ENCODE measurements at regions not wholly inside any gene's neighbourhood (a gene's known extent, or its start where the extent isn't known, plus 50 kb on each side); places are given as distances from the start of the nearest gene placed in this dataset.

DNA sequence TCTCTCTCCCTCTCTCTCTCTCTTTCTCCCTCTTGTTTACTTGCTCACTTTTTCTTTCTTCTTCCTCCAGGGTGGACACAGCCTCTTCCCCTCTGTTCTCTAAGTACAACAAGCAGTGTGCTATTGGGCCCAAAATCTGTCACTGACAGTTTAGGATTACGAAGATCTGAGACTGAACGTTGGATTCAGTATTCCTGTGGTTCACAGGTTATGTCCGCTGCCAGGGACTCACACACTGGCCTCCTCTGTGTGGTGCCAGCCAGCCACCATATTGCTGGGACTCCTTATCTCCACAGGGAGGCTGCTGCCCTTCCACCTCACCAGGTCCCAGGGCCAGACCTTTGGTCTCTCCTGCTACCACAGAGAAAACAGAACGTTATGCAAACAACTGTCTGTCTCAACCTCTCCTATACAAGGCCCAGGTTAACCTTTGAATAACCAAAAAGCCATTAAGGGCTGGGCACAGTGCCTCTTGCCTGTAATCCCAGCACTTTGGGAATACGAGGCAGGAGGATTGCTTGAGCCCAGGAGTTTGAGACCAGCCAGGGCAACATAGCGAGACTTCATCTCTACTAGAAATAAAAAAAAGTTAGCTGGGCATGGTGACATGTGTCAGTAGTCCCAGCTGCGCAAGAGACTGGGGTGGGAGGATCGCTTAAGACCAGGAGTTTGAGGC is 171.9 kb upstream of the RAB4A start:
- H4K20me1 ChIP-seq (ENCODE audit: insufficient read depth, low read length) = no peaks in the 10 kb centered on the region
- no peak for DNase-seq (ENCODE audit: insufficient read length, low spot score, missing footprints)

DNA sequence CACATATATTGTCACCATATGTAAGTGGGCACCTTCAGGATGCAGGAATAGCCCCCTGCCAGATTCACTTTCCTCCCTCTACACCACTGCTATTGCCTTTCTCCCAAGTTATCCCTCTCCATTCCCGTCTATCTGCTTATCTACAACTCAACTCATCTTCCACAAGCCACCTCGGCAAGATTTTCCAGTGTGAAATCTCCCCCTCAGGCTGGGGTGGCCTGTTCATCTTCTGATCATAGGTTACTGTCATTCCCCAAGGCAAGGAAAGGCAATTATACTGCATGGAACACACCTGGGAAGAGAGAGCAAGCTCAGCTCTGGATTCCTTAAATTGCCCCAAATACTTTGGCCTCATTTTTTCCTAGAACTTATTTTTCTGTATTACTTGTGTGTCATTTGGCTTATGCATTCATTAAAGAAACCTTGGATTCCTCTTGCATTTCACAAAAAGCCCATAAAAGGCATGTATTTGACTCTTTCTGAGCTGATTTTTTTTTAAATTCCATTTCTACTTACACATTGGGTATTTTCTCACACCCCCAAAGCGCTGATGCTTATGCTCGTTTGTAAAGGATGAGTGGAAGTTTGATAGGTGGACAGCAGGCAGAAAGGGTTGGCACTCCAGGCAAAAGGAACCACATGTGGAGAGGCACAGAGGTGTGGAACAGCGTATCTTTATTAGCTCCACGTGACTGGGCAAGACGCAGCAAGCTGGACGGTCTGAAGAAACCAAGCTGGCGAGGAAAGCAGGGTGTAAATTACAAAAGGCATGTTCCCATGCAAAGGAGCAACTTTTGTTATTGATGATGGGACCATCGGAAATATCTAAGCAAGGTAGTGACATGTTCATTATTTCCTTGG is 169.7 kb upstream of the RAB4A start:
- TF ChIP-seq, protein P1, sequence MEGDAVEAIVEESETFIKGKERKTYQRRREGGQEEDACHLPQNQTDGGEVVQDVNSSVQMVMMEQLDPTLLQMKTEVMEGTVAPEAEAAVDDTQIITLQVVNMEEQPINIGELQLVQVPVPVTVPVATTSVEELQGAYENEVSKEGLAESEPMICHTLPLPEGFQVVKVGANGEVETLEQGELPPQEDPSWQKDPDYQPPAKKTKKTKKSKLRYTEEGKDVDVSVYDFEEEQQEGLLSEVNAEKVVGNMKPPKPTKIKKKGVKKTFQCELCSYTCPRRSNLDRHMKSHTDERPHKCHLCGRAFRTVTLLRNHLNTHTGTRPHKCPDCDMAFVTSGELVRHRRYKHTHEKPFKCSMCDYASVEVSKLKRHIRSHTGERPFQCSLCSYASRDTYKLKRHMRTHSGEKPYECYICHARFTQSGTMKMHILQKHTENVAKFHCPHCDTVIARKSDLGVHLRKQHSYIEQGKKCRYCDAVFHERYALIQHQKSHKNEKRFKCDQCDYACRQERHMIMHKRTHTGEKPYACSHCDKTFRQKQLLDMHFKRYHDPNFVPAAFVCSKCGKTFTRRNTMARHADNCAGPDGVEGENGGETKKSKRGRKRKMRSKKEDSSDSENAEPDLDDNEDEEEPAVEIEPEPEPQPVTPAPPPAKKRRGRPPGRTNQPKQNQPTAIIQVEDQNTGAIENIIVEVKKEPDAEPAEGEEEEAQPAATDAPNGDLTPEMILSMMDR (IDR thresholded peaks at IDR 0.05; ENCODE audit: extremely low read depth, low read depth, low read length) = no peak
- DNase-seq (ENCODE audit: insufficient read length, low spot score, missing footprints) = no peak
- H4K20me1 ChIP-seq (ENCODE audit: insufficient read depth, low read length) = no peaks in the 10 kb centered on the region
- H3K4me1 ChIP-seq (ENCODE audit: insufficient read depth, low read length) = no peaks in the 10 kb centered on the region
- no peak overlapping the region for H2AFZ ChIP-seq (ENCODE audit: low read length)
- H3K79me2 ChIP-seq (ENCODE audit: insufficient read depth, low read length) = no peaks in the 10 kb centered on the region
- no peaks in the 10 kb centered on the region for H3K36me3 ChIP-seq (ENCODE audit: insufficient read depth, low read length)
- H3K4me2 ChIP-seq (ENCODE audit: insufficient read depth, low read length) = no peak overlapping the region
- H3K9me3 ChIP-seq (ENCODE audit: low read depth, low read length) = no peaks in the 10 kb centered on the region
- no peak overlapping the region for H3K4me3 ChIP-seq (ENCODE audit: insufficient read depth, low read length)
- no peaks in the 10 kb centered on the region for H3K27me3 ChIP-seq (ENCODE audit: insufficient read depth, low read length)
- no peak overlapping the region for H3K27ac ChIP-seq (ENCODE audit: low read depth, low read length)

More for the DNA sequence above, 171.9 kb upstream of the RAB4A start:
- Histone ChIP-seq H3K36me3 (ENCODE audit: insufficient read depth, low read length) (no peaks in the 10 kb centered on the region), H3K9me3 (ENCODE audit: low read depth, low read length) (no peaks in the 10 kb centered on the region), H2AFZ (ENCODE audit: low read length) (no peak overlapping the region), H3K27me3 (ENCODE audit: insufficient read depth, low read length) (no peaks in the 10 kb centered on the region), H3K4me1 (ENCODE audit: insufficient read depth, low read length) (no peaks in the 10 kb centered on the region), H3K4me2 (ENCODE audit: insufficient read depth, low read length) (no peak overlapping the region), H3K79me2 (ENCODE audit: insufficient read depth, low read length) (no peaks in the 10 kb centered on the region), H3K27ac (ENCODE audit: low read depth, low read length) (no peak overlapping the region), H3K4me3 (ENCODE audit: insufficient read depth, low read length) (no peak overlapping the region)
- TF ChIP-seq, protein P1 (IDR thresholded peaks at IDR 0.05; ENCODE audit: extremely low read depth, low read depth, low read length) = no peak

DNA sequence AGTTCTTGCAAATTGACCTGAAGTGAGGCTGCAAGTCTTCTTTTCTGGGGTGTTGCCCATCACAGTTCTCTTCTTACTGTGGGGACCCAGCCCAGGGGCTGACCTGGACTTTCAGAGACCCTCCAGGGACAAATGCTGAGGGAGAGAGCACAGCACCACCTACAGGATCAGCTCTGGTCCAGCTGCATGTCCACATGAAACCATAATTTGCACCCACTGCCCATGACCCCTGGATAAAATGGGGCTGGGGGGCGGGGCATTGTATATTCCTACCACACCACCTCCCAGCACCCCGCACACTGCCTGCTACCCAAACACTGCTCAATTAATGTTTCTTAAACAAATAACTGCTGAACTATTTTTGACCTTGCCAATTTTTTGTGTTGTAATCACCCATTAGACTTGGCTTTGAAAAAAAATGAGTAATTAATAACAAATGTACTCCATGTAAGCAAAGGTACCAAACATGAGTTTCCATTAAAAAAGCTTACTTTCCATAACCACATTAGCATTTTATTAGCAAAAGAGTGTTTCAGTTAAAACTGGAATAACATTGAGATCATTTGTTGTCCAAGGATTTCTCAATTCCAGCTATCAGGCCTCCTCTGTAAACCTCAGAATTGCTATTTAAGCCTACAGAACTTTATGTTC is 168.0 kb upstream of the RAB4A start:
- TF ChIP-seq, protein P1 (IDR thresholded peaks at IDR 0.05; ENCODE audit: extremely low read depth, low read depth, low read length) = no peak
- Histone ChIP-seq H4K20me1 (ENCODE audit: insufficient read depth, low read length) (no peaks in the 10 kb centered on the region), H3K4me3 (ENCODE audit: insufficient read depth, low read length) (no peak overlapping the region), H3K36me3 (ENCODE audit: insufficient read depth, low read length) (no peaks in the 10 kb centered on the region), H2AFZ (ENCODE audit: low read length) (no peak overlapping the region), H3K9me3 (ENCODE audit: low read depth, low read length) (no peaks in the 10 kb centered on the region), H3K79me2 (ENCODE audit: insufficient read depth, low read length) (no peaks in the 10 kb centered on the region), H3K27ac (ENCODE audit: low read depth, low read length) (no peak overlapping the region), H3K4me1 (ENCODE audit: insufficient read depth, low read length) (no peaks in the 10 kb centered on the region), H3K4me2 (ENCODE audit: insufficient read depth, low read length) (no peak overlapping the region), H3K27me3 (ENCODE audit: insufficient read depth, low read length) (no peaks in the 10 kb centered on the region)
- no peak for DNase-seq (ENCODE audit: insufficient read length, low spot score, missing footprints)

DNA sequence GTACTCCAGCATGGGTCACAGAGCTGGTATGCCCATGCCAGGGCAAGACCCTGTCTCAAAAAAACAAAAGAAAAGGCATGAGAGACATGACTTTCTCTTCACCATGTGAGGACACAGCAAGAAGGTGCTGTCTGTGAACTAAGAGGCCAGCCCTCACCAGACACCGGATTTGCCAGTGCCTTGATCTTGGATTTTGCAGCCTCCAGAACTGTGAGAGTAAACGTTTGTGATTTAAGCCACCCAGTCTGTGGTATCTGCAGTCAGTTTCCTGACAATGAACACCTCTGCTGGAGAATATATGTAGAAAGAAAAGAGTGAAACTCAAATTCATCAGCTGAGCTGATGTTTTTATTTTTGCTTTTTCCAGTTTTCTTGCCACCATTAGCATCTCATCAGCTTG is 166.3 kb upstream of the RAB4A start:
- H2AFZ ChIP-seq (ENCODE audit: low read length) = no peak overlapping the region
- H3K27me3 ChIP-seq (ENCODE audit: insufficient read depth, low read length) = no peaks in the 10 kb centered on the region
- no peak overlapping the region for H3K27ac ChIP-seq (ENCODE audit: low read depth, low read length)
- no peaks in the 10 kb centered on the region for H4K20me1 ChIP-seq (ENCODE audit: insufficient read depth, low read length)
- no peak overlapping the region for H3K4me2 ChIP-seq (ENCODE audit: insufficient read depth, low read length)
- no peaks in the 10 kb centered on the region for H3K4me1 ChIP-seq (ENCODE audit: insufficient read depth, low read length)
- H3K9me3 ChIP-seq (ENCODE audit: low read depth, low read length) = no peaks in the 10 kb centered on the region
- no peaks in the 10 kb centered on the region for H3K36me3 ChIP-seq (ENCODE audit: insufficient read depth, low read length)
- no peaks in the 10 kb centered on the region for H3K79me2 ChIP-seq (ENCODE audit: insufficient read depth, low read length)
- DNase-seq (ENCODE audit: insufficient read length, low spot score, missing footprints) = no peak
- no peak overlapping the region for H3K4me3 ChIP-seq (ENCODE audit: insufficient read depth, low read length)
- TF ChIP-seq, protein P1 (IDR thresholded peaks at IDR 0.05; ENCODE audit: extremely low read depth, low read depth, low read length) = no peak
